ENCODE measurements at regions not wholly inside any gene's neighbourhood (a gene's known extent, or its start where the extent isn't known, plus 50 kb on each side); places are given as distances from the start of the nearest gene placed in this dataset.

DNA sequence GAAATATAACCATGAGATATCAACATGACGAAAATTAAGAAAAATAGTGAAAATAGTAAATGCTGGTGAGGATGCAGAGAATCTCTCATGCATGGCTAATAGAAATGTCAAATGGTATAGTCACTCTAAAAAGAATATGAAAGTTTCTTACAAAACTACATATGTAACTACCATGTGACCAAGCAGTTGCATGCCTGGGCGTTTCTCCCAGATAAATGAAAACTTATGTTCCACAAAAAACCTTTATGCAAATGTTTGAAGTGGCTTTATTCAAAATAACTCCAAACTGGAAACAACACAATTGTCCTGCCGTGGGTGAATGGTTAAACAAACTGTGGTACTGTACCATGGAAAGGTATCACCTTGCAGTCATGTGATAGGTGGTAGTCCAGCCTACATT, 112.4 kb downstream of the HDGFL1 start:
- no peak overlapping the region for H3K4me3 ChIP-seq (ENCODE audit: low read depth, low read length)
- TF ChIP-seq, protein P1, sequence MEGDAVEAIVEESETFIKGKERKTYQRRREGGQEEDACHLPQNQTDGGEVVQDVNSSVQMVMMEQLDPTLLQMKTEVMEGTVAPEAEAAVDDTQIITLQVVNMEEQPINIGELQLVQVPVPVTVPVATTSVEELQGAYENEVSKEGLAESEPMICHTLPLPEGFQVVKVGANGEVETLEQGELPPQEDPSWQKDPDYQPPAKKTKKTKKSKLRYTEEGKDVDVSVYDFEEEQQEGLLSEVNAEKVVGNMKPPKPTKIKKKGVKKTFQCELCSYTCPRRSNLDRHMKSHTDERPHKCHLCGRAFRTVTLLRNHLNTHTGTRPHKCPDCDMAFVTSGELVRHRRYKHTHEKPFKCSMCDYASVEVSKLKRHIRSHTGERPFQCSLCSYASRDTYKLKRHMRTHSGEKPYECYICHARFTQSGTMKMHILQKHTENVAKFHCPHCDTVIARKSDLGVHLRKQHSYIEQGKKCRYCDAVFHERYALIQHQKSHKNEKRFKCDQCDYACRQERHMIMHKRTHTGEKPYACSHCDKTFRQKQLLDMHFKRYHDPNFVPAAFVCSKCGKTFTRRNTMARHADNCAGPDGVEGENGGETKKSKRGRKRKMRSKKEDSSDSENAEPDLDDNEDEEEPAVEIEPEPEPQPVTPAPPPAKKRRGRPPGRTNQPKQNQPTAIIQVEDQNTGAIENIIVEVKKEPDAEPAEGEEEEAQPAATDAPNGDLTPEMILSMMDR (IDR thresholded peaks at IDR 0.05; ENCODE audit: borderline replicate concordance, insufficient read depth, low read depth, low read length) = no peak

DNA sequence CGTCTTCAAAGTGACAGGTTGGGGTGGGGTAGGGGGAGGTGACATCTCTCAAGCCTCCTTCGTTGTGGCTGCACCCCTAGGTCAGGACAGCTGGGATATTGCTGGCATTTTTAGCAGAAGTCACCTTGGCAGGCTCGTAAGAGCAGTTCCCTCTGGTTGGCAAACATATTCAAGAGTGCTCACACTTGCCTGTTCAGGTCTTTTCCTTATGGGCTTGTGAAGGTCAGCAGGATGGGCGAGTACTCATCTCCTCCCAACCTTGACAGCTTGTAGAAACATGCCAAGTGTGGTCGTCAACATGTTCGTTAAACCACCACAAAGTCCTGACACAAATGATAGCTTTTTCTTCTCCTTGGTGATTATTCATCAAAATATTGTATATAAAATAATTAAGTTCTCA, 113.6 kb downstream of the HDGFL1 start:
- TF ChIP-seq, protein P1 (IDR thresholded peaks at IDR 0.05; ENCODE audit: borderline replicate concordance, insufficient read depth, low read depth, low read length) = no peak
- H3K4me3 ChIP-seq (ENCODE audit: low read depth, low read length) = no peak overlapping the region

DNA sequence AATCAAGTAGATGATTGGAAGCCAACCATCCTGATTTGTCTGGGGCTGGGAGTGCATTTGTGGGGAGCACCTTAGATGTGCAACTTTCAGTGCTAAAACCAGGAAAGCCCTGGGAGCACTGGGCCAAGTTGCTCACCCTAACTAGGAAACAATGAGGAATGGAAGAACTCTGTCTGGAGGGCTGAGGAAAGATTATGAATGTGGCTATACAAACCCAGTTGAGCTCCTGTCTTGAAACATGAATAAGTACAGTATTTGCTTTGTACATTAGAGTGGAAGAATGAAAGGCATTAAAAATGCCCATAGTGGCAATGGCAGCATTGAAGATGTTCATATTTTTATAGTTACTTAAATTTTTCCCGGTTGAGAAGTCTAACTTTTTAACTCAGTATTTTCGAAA, 121.1 kb downstream of the HDGFL1 start:
- TF ChIP-seq, protein P1 (IDR thresholded peaks at IDR 0.05; ENCODE audit: borderline replicate concordance, insufficient read depth, low read depth, low read length) = no peak

DNA sequence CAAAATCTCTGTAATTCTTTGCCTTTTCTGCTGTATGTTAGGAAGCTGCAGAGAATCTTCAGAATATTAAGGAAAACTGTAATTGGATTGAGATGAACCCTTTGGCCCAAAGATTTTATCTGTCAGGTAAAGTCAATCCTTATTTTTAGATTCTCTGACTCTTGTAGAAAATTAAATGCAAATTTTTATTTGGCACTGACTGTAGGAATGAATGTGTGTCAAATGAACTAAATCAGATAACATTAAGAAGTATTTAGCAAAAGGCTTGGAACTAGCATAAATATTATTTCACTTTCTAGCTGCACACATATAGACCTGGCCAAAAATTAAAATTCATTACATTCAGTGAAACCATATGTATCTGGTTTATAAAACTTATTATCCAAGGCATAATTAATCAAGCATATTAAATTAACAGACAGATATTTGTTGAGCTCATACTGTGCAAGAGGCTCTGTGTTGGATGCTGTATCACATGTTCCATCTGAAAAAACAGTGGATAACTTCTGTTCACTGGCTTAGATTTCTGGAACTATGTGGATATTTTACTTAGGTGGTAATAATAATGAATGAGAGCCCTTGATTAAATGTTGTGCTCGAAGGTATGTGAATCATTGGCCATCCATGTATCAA, 124.8 kb downstream of the HDGFL1 start:
- no peak overlapping the region for H3K4me3 ChIP-seq (ENCODE audit: low read depth, low read length)
- TF ChIP-seq, protein P1 (IDR thresholded peaks at IDR 0.05; ENCODE audit: borderline replicate concordance, insufficient read depth, low read depth, low read length) = no peak

More for the DNA sequence above, 121.1 kb downstream of the HDGFL1 start:
- H3K4me3 ChIP-seq (ENCODE audit: low read depth, low read length) = no peak overlapping the region

DNA sequence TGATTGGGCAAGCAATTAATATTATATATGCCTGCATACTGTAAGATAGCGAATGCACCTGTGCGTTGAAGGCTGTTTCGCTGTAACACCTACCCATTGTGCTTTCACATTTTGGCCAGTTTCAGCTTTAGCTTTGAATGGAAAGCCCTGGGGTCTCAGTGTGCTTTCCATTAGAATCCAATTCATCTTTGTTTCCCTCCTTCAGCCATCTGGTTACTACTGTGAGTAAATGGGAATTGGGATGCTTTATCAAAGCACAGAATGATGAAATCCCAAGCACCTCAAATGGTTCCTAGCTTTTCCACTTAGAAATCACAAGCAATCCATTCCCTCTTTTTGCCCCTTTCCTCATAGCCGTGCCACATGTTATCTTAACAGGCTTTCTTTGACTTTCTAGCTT, 127.1 kb downstream of the HDGFL1 start:
- no peak overlapping the region for H3K4me3 ChIP-seq (ENCODE audit: low read depth, low read length)
- TF ChIP-seq, protein P1 (IDR thresholded peaks at IDR 0.05; ENCODE audit: borderline replicate concordance, insufficient read depth, low read depth, low read length) = no peak

DNA sequence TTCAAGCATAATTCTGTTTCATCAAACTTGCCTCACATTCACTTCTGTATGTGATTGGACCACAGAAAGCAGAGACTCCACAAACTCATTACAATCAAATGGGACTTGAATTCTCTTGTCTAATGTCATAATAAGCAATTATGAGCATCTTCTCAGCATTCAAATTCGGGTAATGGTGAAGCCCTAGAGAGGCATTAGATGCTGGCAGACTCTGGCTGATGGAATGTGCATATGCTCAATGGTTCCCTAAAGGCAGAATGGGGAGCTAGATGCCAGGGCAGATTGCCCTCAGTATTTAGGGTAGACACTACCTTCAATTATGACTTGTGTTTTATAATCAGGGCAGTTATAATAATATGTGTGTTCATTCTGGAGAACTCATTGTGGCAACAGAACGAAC, 127.9 kb downstream of the HDGFL1 start:
- TF ChIP-seq, protein P1 (IDR thresholded peaks at IDR 0.05; ENCODE audit: borderline replicate concordance, insufficient read depth, low read depth, low read length) = no peak

DNA sequence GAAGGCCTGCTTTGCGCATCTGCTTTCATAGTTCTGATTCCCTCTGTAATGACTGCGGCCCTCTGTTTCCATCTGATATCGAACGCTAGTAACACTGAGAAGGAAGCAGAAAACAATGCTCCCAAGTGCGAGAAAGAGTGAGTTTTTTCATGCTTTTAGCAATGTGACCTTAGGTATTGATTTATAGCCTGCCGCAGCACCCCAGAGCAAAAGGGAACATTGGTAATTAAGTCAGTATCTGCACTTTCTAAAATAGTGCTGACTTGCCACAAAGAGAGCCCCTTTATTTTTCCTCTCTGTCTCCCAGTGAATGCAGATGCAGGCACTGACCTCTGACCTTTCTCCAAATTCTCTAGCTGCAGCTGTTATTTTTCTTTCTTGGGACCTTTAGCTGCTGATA, 129.8 kb downstream of the HDGFL1 start:
- H3K4me3 ChIP-seq (ENCODE audit: low read depth, low read length) = no peak overlapping the region
- TF ChIP-seq, protein P1 (IDR thresholded peaks at IDR 0.05; ENCODE audit: borderline replicate concordance, insufficient read depth, low read depth, low read length) = no peak

More for the DNA sequence above, 127.9 kb downstream of the HDGFL1 start:
- no peak overlapping the region for H3K4me3 ChIP-seq (ENCODE audit: low read depth, low read length)

Measured in GM12875 (cell line).